NCI-H128 (cell line): ENCODE measurements at regions not wholly inside any gene's neighbourhood (a gene's known extent, or its start where the extent isn't known, plus 50 kb on each side); places are given as distances from the start of the nearest gene placed in this dataset.

Experiments used
- DNase-seq: peaks from one replicate; lab custom pipeline; 2025; ENCODE audit not compliant: unreplicated experiment; lab: John Stamatoyannopoulos, UW

DNA sequence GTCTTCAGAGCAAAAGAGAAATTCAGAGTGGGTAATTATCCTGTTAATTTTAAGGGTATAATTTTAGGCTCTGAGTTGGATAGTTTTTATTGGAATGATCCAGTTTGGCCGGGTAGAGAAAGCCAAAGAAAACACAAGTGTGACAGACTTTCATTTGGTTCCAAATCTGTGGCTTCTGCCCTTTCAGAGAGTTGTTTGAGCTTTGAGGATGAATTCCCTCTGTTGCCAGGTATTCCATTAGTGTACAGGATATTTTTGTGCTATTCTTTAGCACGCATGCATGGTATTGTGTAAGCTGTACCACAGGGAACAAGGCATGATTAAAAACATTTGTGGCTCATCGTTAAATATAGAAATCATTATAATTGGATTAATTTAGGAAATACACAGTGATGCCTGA is 384.4 kb downstream of the ADGRL2 start:
- no peak for DNase-seq

DNA sequence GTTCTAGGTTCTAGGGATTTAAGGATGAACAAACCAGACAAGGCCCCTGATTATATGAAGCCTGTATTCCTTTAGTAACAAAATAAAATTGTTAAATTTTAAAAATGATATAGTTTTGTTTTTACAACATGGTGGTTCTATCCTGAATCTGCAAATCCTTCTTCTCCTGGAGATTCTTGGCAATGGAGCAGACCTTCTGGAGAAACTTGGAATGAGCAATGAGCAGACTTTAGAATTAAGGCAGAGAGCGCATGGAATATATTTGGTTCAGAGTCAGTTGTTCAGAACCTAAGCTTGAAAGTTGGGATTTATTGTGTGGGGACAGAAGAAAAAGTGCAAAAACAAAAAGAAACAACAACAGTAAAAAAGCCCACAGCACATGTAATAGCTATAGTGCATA is 381.1 kb downstream of the ADGRL2 start:
- DNase-seq: no peak

DNA sequence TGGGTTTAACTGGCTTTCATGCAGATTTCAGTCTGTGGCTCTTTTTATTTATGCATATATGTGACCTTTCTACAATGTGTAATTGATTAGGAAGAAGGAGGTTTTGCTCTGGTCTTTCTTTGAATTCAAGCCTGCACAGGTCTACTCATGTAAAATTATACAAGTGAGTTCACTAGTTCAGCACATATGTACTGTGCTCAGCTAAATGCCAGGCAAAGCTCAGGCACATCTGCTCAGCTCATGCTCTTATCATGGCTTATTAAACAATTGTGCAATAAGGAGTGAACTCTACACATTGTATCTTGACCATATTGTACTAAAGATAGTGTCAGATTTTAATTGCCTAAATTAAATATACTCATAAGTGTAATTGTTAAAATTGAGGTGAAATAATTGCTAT is 378.4 kb downstream of the ADGRL2 start:
- DNase-seq: no peak

DNA sequence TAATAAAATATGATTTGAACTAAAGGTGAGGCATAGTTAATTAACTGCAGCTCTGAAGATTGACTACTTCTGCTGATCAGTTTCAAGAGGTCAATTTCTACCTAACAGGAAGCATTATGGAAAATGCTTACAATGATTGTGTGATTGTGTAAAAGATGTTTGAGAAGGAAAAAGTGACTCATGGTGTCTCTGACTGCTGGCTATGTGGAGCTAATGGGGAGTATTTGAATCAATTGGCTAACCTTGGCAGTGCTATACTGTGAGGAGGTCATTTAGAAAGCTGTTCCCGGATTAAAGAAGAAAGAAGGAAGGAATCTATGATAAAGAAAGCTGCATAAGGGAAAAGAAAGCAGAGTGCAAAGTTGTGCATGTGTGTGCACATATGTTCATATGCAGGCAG is 376.5 kb downstream of the ADGRL2 start:
- DNase-seq: no peak

DNA sequence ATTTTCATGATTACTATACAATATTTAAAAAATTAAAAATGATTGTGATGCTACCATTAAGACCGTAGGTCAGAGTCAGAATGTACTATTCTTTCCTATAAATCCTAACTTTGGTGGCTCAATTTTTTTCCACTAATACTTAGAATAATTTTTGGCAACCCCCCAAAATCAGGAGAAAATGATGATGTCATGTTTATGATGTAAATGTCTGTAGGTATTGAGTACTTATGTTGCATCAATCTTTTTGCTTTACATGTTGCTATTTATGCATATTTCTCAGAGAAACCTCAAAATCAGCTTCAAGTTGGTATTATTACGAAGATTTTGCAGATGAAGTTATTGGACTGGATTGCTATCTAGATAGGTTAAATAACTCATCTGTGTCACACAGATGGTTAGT is 371.2 kb downstream of the ADGRL2 start:
- no peak for DNase-seq

DNA sequence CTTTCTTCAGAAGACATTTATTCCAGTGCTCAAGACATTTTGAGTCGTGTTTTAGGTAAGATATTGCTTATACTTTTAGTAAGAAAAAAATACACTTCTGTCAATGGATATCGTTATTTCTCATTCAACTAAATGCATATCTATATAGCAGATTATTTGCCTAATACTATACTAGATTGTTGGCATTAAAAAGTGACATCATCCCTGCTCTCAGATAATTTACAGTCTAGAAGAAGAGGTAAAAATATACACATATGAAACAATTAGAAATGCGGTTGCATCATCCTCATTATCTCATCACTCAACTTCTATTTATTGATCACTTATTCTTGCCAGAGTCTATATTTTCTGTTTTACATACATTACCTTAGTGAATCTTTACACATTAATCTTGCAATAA is 367.7 kb downstream of the ADGRL2 start:
- no peak for DNase-seq

DNA sequence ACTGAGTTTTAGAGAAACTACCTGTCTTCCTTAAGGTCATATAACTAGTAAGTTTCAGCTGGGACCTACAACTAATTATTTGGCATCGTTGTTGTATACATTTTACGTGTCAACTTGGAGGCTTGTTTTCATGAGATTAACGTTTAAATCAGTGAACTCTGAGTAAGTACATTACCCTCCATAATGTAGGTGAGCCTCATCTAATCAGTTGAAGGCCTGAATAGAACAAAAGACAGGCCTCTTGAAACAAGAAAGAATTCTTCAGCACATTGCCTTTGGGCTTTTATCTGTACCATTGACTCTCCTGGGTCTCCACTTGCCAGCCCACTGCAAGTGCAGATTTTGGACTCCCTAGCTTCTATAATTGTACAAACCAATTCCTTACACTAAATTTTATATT is 364.6 kb downstream of the ADGRL2 start:
- DNase-seq: no peak

DNA sequence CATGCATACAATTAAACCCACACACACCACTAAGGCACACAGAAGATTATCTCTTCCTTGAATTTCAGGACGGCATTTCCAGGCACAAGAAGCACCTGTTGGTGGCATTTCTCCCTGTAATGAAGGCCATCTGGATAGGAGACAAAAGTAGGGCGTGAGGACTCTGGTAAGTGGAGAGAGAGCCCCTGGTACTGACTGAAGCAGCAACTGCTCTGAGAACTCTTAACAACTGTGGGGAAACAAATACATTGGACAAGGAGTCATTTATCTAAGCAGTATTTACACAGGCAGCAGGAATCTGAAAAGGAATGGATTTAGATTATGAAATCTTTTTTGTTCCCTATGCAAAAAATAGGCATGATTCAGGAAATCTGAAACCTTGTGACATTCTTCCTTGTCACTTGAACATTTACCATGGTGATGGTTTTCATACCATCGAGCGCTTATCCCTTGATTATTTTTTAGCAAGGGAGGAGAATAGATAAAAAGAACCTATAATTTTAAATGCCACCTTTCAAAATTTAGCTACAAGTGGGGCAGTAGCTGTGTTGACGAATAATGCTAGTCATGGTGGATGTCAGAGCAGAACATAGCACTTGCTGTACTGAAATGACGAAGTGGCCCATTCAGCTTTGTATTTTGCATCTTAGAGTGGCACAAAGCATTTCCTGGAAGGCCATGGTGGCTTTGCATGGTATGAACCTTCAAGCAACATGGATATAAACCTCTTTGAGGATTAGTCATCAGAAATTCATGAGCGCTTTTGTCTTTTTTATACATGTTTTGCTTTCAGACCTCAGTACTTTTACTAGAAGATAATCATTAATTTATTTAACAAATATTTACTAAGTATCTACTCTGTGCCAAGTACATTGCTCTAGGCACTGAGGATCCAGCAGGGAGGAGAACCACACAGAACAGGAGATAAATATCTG is 362.0 kb downstream of the ADGRL2 start:
- DNase-seq: no peak

DNA sequence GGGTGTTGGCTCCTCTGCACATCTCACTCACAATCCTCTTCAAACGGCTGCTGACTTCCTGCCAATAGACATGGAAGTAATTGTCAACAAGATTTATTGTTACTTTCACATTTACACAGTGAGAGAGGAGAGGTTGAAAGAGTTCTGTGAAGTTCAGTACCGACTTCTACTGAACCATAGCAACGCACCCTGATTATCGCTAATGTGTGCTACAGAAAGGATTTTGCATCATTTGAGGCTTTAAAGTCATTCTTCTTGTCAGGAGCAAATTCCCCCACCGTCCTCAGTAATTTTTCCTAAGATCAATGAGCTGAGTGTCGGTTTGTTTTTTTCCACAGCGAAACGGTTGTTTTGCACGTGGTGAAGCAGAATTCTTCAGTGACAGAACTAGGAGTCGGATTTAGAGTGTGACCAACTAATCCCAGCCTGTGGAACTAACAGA is 361.0 kb downstream of the ADGRL2 start:
- peak; percentile 11 for DNase-seq

DNA sequence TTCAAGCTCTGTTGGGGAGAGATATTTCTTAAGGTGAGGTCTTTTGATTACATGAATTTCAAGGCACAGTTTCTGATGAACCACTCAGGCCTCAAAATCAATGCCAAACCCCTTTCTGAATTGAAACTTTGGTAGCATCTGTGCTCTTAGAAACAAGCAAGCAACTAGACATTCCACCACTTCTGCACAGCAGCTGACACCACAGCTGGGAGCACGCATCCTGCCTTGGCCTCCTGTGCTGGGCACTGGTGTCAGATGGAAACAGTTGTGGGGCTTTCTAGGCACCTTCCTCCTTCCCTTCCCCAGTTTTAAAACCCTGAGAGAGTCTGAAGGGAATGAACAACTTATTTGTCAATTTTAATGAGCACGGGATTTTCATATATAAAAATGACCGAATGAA is 360.2 kb downstream of the ADGRL2 start:
- no peak for DNase-seq

DNA sequence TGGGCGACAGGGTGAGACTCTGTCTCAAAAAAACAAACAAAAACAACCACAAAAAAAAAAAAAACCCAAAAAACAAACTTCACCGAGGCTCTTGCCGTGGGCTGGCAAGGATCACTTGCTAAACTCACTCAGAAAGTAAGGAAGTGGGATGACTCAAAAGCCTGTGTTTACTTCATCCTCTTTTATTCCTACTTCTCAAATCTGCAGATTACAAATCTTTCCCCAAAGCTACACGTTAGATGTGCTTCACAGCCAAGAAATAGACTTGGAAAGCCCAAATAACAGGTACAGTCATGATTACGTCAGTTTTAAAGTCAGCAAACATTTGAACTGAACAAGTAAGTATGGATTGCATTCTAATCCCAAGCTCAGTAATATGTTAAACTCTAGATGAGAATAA is 359.3 kb downstream of the ADGRL2 start:
- no peak for DNase-seq

DNA sequence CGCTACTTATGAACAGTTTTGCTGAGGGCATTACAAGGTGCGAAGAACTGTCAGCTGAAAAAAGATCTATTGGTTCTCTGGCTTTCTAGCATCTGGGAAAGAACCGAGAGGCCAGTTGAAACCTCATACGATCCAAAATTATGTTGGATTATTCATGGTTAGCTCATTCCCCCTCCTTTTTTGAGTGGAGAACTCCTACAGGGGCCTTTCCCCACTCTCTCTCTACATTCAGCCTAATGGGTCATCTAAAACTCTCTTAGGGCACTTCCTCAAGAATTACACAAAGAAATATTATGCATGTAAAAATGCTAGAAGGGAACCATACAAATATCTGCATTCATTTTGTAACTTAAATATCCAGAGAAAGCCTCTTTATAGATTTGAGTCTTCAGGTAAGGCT is 358.2 kb downstream of the ADGRL2 start:
- no peak for DNase-seq

DNA sequence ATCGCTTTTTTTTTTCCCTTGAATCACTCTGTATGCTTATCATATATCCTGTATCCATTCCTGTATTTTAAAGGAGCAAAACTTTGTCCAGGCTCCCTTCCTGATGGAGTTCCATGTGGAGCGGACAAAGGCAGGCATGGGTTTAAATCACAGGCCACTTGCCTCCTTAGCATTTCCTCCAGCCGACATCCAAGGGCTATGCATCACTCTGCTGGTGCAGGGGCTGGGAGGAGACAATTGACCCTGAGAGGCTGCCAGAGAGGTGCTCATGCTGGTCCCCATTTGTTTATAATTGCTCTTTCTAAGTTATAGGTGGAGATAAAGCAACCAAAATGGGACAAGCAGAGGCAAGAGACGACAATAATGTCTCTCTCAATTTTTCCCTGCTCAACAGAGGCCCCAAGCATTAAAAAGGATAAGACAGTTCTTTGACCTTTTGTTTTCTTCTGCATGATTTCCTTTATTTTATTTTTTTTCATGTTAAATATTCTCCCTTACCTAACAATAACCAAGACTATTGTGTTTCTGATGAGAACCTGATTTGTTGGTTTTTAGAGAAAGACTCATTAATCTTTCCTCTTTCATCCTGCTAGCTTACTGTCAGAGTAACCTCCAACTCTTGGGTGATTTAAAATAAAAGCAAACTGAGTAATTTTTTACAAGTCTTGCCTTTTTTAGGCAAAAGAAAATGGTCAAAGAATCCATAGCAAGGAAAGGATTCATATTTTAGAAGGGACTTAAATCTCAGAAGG is 353.7 kb downstream of the ADGRL2 start:
- no peak for DNase-seq

DNA sequence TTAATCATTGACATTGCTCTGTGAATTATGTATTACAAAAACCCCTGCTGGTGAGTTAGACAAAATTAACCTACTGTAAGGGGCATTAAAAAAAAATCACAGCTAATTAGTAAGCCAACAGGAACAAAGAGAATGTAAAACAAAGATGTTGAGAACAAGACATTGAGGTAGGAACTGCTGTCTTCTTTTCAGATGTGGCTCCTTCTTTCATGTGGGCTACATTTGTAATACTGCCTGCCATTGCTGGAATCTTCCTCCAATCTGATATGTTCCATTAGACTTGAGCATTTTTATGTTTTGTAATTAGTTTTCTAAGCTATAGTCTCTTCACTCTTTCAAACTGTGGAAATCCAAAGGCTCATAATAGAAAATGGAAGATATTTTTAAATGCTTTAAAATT is 353.0 kb downstream of the ADGRL2 start:
- no peak for DNase-seq

DNA sequence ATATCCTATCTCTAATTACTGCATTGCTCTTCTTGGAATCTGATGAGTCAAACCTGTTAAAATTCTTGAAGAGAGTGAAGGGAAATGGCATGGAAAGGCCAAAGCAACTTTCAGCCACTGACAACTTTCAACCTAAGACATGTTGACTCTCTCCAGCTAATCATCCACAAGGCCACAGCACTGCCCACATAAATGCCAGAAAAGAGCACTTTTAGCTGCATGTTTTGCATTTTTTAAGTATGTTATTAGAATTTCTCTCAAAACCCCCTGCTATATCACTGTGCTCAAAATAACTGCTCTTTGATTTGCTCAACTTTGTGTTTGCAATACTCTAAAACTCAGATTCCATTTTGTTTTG is 352.5 kb downstream of the ADGRL2 start:
- no peak for DNase-seq

DNA sequence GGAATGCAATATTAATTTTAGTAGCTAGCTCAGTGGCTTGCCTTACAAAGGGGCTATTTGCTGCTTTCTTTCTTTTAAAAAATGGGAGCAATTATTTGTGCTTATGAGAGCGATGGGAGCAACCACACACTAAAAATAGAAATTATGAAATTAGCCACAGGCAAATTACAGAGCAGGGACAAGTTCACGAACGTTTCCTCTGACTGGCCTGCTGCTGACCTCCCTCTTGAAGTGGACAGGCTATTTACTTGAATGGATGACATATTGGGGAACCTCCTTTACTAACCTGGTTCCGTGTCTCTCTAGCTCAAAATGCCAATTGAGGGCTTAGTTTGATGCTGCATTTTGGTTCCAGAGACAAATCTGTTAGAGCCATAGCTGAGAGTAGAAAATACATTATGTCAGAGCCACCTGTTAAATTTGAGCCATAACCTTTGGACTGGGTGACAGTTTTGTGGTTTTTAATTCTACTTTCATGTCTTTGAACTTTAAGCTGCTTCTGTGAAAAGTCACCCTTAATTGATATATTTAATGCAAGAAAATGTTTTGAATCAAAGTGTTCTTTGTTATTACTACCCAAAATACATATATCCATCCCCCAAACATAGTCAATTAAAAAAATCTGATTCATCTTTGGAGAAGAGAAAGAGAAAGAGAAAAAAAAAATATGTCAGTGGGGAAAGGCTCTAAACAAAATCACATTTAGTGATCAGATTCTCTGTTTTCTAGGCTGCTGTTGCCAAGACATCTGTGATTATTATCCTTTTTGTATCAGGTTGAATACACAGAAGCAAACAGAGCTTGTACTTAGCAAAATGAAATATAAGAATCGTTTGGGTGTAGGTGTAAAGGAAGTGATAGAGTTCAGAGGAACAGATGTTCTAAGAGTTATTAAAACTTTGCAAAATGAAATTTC is 351.9 kb downstream of the ADGRL2 start:
- no peak for DNase-seq

DNA sequence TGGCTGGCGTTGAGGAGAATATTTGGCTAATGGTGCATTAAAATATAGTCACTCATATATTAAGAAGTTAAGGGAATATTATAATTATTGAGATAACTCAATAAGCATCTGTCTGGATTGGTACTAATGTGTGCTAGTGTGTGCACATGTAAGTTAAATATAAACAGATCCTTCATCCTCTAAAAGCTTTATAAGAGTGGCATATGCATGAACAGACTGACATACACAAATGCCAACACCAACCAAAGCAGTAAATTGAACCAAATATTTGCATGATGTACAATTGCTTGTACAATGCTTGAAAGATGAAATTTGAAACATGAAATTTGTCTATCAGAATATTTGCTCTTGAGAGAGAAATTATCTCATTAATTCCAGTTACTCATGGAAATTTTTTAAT is 344.9 kb downstream of the ADGRL2 start:
- DNase-seq: no peak

DNA sequence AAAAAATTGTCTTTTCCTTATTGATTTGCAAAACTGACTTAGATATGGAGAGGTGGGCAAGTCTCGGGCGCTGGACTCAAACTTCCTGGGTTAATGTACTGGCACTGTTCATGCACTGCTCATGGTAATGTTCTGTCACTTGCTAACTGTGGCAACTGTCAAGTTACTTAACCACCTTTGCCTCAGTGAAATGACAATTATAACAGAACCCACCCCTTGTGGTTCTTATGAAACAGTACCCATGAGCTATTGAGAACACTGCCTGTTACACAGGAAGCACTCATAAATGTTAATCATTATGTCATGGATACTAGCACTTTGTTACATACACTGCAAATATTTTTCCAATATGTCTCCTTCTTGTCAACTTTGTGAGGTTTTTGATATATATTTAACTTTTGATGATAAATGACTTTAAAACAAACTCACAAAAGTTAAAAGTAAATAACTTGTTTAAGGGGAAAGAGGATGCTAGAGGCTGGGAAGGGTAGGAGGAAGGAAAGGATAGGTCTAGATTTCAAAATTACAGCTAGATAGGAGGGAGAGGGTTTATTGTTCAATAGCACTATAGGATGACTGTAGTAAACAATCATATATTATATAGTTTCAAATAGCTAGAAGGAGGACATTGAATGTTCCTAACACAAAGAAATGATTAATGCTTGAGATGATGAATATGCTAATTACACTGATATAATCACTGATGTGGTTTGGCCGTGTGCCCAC is 342.5 kb downstream of the ADGRL2 start:
- DNase-seq: no peak

DNA sequence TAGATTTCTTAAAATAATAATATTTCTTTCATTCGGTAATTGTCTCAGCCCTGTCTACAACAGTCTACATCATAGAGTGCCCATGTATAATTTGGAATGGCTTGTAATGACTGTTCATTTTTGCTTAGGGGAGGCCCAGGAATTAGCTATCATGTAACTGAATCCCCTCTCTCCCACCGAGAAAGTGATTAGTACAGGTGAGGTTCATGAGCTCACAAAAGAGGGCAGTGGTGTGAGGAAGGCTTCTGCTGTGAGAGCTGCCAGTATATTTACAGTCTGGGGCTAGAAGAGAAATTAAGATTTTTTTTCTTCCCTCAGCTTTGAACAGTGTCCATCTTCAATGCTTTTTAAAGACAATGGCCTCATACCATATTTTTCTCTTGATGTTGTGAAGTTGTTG is 340.7 kb downstream of the ADGRL2 start:
- DNase-seq: no peak

DNA sequence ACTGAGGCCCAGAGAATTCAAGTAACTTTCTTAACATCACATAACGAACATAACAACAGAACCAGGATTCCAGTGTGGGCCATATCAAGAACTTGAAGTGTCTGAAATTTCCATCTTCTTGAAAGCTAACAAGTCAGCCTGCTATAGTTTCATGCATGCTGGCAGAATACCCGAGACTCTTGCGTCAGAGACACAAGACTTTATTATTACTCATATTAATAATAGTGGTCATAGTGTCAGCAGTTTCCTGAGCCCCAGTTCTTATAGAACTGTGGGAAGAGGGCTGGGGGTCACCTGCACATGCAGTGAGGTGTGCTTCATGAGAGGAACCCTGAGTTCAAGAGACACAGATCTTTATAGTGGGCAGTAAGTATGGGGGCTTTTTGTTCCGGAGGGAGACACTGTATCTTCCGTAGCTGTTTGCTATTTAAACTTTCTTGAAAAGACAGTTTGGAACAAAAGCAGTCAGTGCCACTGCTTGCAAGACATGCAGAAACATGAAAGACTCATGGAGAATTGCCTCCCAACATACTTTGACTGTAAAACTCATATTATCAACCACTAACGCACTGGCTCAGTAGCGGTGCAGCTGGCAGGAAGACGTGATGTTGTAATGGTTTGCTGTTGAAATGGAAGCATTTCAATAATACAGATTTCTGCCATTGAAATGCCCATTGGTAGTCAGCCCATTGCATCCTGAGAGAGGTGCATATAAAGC is 339.2 kb downstream of the ADGRL2 start:
- no peak for DNase-seq
